K562 (cell line): ENCODE measurements at regions not wholly inside any gene's neighbourhood (a gene's known extent, or its start where the extent isn't known, plus 50 kb on each side); places are given as distances from the start of the nearest gene placed in this dataset.
A peak's percentile ranks its signal among the peaks of the same experiment; 100 is the strongest.

Experiments used
- ATAC-seq: fragments of 200-7000 bp; cut with Tn5 transposase; 3 replicates; pipeline ENCODE4 v1.9.1; 2020; ENCODE audit warnings: moderate library complexity
- BruUV-seq: library from RNA; stranded (reverse); fragments of 400-500 nt; replicated peaks from 2 replicates; lab custom pipeline; 2021; lab: Mats Ljungman, UMichigan
- CTCF ChIA-PET: fragments of 300-600 bp; formaldehyde crosslinking; extraction: SDS; loops from one replicate; lab custom pipeline; 2021; ENCODE audit warnings: low intra/inter-chr PET ratio; lab: Yijun Ruan, JAX
- POLR2A ChIA-PET: fragments of 300-600, 350-650 bp; sonication (Branson Sonifier 250); formaldehyde crosslinking; extraction: SDS; loops from one replicate; lab custom pipeline; 2021; ENCODE audit warnings: antibody characterized with exemption, inconsistent platforms; lab: Yijun Ruan, JAX
- DNase-seq, 4 experiments: peaks; one replicate each; pipeline versions ENCODE4 v3.0.0 to v3.0.0-alpha.2; 2011 to 2018; ENCODE audit warnings: low spot score in 3 of 4, mixed read lengths in 3 of 4; ENCODE audit errors: extremely low read depth in 1 of 4
- FAIRE-seq: peaks from 2 replicates; lab custom pipeline; 2011; peaks lifted over from hg19 to GRCh38; lab: Jason Lieb, UNC
- H2AFZ ChIP-seq: 2 replicates; pipeline ENCODE4 v1.6.0; 2011; ENCODE audit warnings: low read depth, low read length, control low read depth, inconsistent platforms
- H3K27ac ChIP-seq: fragments of 200-600 bp; 3 replicates; pipeline ENCODE4 v1.8.0; 2011; ENCODE audit warnings: low read depth, mild to moderate bottlenecking, control low read depth, inconsistent platforms, low read length, moderate library complexity, mixed read lengths; ENCODE audit errors: extremely low read depth
- H3K27me3 ChIP-seq, 2 experiments: fragments of 300-600 bp in 1 of 2; 2 replicates in 1 of 2; 3 replicates in 1 of 2; pipeline versions ENCODE4 v1.6.0 to v1.8.0; 2011; ENCODE audit warnings: inconsistent platforms in 2 of 2, low read length in 2 of 2, mild to moderate bottlenecking in 1 of 2, mixed read lengths in 1 of 2, moderate library complexity in 1 of 2; ENCODE audit not compliant: control insufficient read depth in 2 of 2, insufficient read depth in 2 of 2
- H3K36me3 ChIP-seq: fragments of 300-600 bp; 3 replicates; pipeline ENCODE4 v1.8.0; 2011; ENCODE audit warnings: mild to moderate bottlenecking, low read length, inconsistent platforms; ENCODE audit not compliant: control insufficient read depth, insufficient read depth
- H3K4me1 ChIP-seq, 2 experiments: fragments of 200-600 bp in 1 of 2; replicated peaks in 1 of 2; 2 replicates in 1 of 2; 3 replicates in 1 of 2; pipeline versions ENCODE4 v1.5.1 to v1.8.0; 2011; ENCODE audit warnings: inconsistent platforms in 2 of 2, low read length in 2 of 2, mild to moderate bottlenecking in 1 of 2, mixed read lengths in 1 of 2, moderate library complexity in 1 of 2; ENCODE audit not compliant: control insufficient read depth in 2 of 2, insufficient read depth in 2 of 2
- H3K4me2 ChIP-seq: 2 replicates; pipeline ENCODE4 v1.6.1; 2011; ENCODE audit warnings: low read length, control low read depth, inconsistent platforms, mixed read lengths; ENCODE audit not compliant: insufficient read depth
- H3K4me3 ChIP-seq: fragments of 200-600 bp; sonication (generic), shearing (Covaris generic); 2 replicates; pipeline ENCODE4 v1.5.1; 2016; ENCODE audit warnings: control low read depth, inconsistent platforms
- H3K79me2 ChIP-seq: fragments of 200-600 bp; 3 replicates; pipeline ENCODE4 v1.8.0; 2011; ENCODE audit warnings: low read length, inconsistent platforms; ENCODE audit not compliant: control insufficient read depth, insufficient read depth
- H3K9ac ChIP-seq, 2 experiments: 2 replicates each; pipeline versions ENCODE4 v1.6.0 to v1.6.1; 2011; ENCODE audit warnings: low read depth in 2 of 2, low read length in 2 of 2, control low read depth in 1 of 2, inconsistent platforms in 1 of 2, mild to moderate bottlenecking in 1 of 2, mixed read lengths in 1 of 2; ENCODE audit not compliant: insufficient read depth in 1 of 2
- H3K9me1 ChIP-seq: one replicate; pipeline ENCODE4 v1.6.0; 2011; ENCODE audit warnings: inconsistent platforms, mild to moderate bottlenecking, low read length, moderate library complexity; ENCODE audit not compliant: control insufficient read depth, insufficient read depth
- H3K9me3 ChIP-seq: replicated peaks from 2 replicates; pipeline ENCODE4 v1.5.1; 2011; ENCODE audit warnings: low read depth, low read length, inconsistent platforms; ENCODE audit not compliant: control insufficient read depth, insufficient read depth
- H4K20me1 ChIP-seq: replicated peaks from 2 replicates; pipeline ENCODE4 v1.6.1; 2011; ENCODE audit warnings: low read length, inconsistent platforms, mixed read lengths; ENCODE audit not compliant: control insufficient read depth, insufficient read depth
- CTCF ChIP-seq, 3 experiments: IDR thresholded peaks in 2 of 3; conservative IDR thresholded peaks in 1 of 3; 2 replicates each; pipeline ENCODE4 v1.5.1; 2011 to 2012; ENCODE audit warnings: low read length in 3 of 3, mild to moderate bottlenecking in 3 of 3, control low read depth in 2 of 3, improper control_type of control experiment in 1 of 3, inconsistent platforms in 1 of 3, low read depth in 1 of 3, mixed read lengths in 1 of 3, moderate library complexity in 1 of 3; ENCODE audit not compliant: insufficient read depth in 2 of 3
- RAD21 ChIP-seq, 2 experiments: fragments of 250-450 bp in 1 of 2; fragments of 450-650 bp in 1 of 2; sonication (Bioruptor Pico) in 1 of 2; formaldehyde crosslinking in 1 of 2; IDR thresholded peaks in 1 of 2; conservative IDR thresholded peaks in 1 of 2; 2 replicates each; pipeline versions ENCODE4 v1.4.0 to v1.8.0; 2020 to 2022; ENCODE audit warnings: mild to moderate bottlenecking in 2 of 2, moderate library complexity in 1 of 2
- RNF219 ChIP-seq: fragments of 250-450 bp; sonication (Bioruptor Pico); IDR thresholded peaks from 2 replicates; pipeline ENCODE4 v1.5.0; 2022; ENCODE audit warnings: mild to moderate bottlenecking
- WGBS: fragments of 100-300 bp; shearing (Covaris generic); methylation state at CpG from one replicate; pipeline ENCODE4 v1.1.6; 2016; ENCODE audit warnings: low coverage, mixed read lengths; ENCODE audit not compliant: insufficient coverage; ENCODE audit errors: missing lambda C conversion rate; 5-methylcytosine and 5-hydroxymethylcytosine counted together
- in situ Hi-C: fragments of 300-500 bp; cut with MboI; formaldehyde crosslinking; loops from 4 replicates; pipeline ENCODE4 v1.15.0; 2018; ENCODE audit warnings: inconsistent platforms, mixed read lengths
- intact Hi-C: fragments of 100-400 bp; cut with micrococcal nuclease; formaldehyde crosslinking; loops from 2 replicates; pipeline ENCODE4 v1.14.2; 2022

- H3K9me1 ChIP-seq = no peaks in the 10 kb centered on the region
- no peaks in the 10 kb centered on the region for H3K36me3 ChIP-seq
- intact Hi-C loops (loop anchor here (1.0 to 10.0 kb wide), 4 partner anchors 79 to 1133 kb away; no protein-coding TSS in a partner anchor), in situ Hi-C loops (loop anchor here (5.0 to 25.0 kb wide), 2 partner anchors 591 to 951 kb away; no protein-coding TSS in a partner anchor)
- ATAC-seq = peak; percentile 61
- no peak overlapping the region for H3K9ac ChIP-seq
- peaks cover 0 to 17% of the 10 kb centered on the region in 2 experiments; a peak in 3 of 5 replicates for H3K4me1 ChIP-seq
- POLR2A ChIA-PET = interaction anchor here (0.7 to 1.0 kb wide), 2 partner anchors 146 to 631 kb away, joined by 3 to 5 read pairs; no protein-coding TSS in a partner anchor
- no peaks in the 10 kb centered on the region for H4K20me1 ChIP-seq
- no peak overlapping the region for H3K4me2 ChIP-seq
- H3K79me2 ChIP-seq = no peaks in the 10 kb centered on the region
- TF ChIP-seq CTCF (IDR thresholded peaks at IDR 0.05 in 2 of 3, conservative IDR thresholded peaks at IDR 0.05 in 1 of 3; ENCODE audit: insufficient read depth in 2 of 3, low read depth in 1 of 3, low read length in 3 of 3) (peak; percentile 38 to 44 (median 40); a peak in 5 of 6 replicates), RAD21 (CRISPR knock-in tag; conservative IDR thresholded peaks at IDR 0.05 in 1 of 2, IDR thresholded peaks at IDR 0.05 in 1 of 2) (peak in 1 of 2 experiments; percentile 28; a peak in 3 of 4 replicates), RNF219 (CRISPR knock-in tag) (no peak)
- H2AFZ ChIP-seq = no peak overlapping the region
- no peaks in the 10 kb centered on the region for H3K9me3 ChIP-seq
- DNase-seq = peak in 3 of 4 experiments; percentile 10 to 13 (median 11)
- WGBS = 1% methylated on average over 5 of the region's 5 CpGs
- no TSS peak for BruUV-seq
- no peak for FAIRE-seq
- H3K27ac ChIP-seq = no peak overlapping the region
- H3K4me3 ChIP-seq = no peak overlapping the region
- CTCF ChIA-PET = no interaction called here
- H3K27me3 ChIP-seq = no peaks in the 10 kb centered on the region; a peak in 1 of 5 replicates
These were observed 147.2 kb downstream of the RPS12 start for GRCh38 chr6:132961610-132962009.
